Esophagus muscularis mucosa (tissue), 4 donors: ENCODE measurements at regions not wholly inside any gene's neighbourhood (a gene's known extent, or its start where the extent isn't known, plus 50 kb on each side); places are given as distances from the start of the nearest gene placed in this dataset.

ENCODE experiments used
- EP300 ChIP-seq: sonication (generic); formaldehyde crosslinking; IDR thresholded peaks from one replicate; pipeline ENCODE4 v1.6.1; 2017; ENCODE audit warnings: antibody characterized with exemption
- POLR2A ChIP-seq: fragments of 450-650 bp; IDR thresholded peaks from one replicate; pipeline ENCODE4 v1.6.1; 2017; ENCODE audit warnings: antibody characterized with exemption, moderate library complexity, mild to moderate bottlenecking, low read depth
- POLR2AphosphoS5 ChIP-seq, 2 donors: sonication (generic); formaldehyde crosslinking; IDR thresholded peaks; one replicate each; pipeline ENCODE4 v1.6.1; 2017; ENCODE audit warnings: antibody characterized with exemption in 2 of 2
- TF ChIP-seq, protein P1 (sequence below), 3 experiments: fragments of 200-600 bp in 2 of 3; fragments of 450-650 bp in 1 of 3; sonication (generic) in 2 of 3; IDR thresholded peaks; one replicate each; pipeline ENCODE4 v1.5.1; 2017 to 2019; ENCODE audit warnings: antibody characterized with exemption in 3 of 3, mild to moderate bottlenecking in 2 of 3, moderate library complexity in 1 of 3

DNA sequence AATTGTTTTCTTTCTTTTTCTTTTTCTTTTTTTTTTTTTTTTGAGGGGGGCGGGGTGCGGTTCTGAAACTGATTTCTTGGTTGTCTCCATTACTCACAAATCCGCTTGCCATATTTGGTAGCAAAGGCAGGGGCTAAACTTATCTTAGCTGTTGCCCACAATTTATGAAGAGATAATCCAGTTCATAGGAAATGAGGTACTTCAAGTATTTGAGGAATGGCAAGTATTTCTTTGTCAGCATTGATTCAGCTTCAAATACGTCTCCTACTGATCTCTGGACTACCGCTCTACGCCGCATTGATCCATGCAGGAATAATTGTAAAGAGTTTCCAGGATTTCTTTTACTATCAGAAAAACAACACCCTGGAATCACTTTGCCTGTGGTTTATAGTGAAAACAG is 289.2 kb upstream of the DPYD start:
- TF ChIP-seq, protein P1, sequence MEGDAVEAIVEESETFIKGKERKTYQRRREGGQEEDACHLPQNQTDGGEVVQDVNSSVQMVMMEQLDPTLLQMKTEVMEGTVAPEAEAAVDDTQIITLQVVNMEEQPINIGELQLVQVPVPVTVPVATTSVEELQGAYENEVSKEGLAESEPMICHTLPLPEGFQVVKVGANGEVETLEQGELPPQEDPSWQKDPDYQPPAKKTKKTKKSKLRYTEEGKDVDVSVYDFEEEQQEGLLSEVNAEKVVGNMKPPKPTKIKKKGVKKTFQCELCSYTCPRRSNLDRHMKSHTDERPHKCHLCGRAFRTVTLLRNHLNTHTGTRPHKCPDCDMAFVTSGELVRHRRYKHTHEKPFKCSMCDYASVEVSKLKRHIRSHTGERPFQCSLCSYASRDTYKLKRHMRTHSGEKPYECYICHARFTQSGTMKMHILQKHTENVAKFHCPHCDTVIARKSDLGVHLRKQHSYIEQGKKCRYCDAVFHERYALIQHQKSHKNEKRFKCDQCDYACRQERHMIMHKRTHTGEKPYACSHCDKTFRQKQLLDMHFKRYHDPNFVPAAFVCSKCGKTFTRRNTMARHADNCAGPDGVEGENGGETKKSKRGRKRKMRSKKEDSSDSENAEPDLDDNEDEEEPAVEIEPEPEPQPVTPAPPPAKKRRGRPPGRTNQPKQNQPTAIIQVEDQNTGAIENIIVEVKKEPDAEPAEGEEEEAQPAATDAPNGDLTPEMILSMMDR (IDR thresholded peaks at IDR 0.05) = no peak
- TF ChIP-seq POLR2A (no peak), POLR2AphosphoS5 (IDR thresholded peaks at IDR 0.05) (no peak), EP300 (no peak)
